Mucosa of descending colon (tissue), 3 donors: ENCODE measurements at regions not wholly inside any gene's neighbourhood (a gene's known extent, or its start where the extent isn't known, plus 50 kb on each side); places are given as distances from the start of the nearest gene placed in this dataset.

ENCODE experiments used
- ATAC-seq: fragments of 200-7000 bp; cut with Tn5 transposase; one replicate; pipeline ENCODE4 v1.9.1; 2020; ENCODE audit warnings: mild to moderate bottlenecking, moderate library complexity
- DNase-seq, 3 donors: peaks; one replicate each; pipeline ENCODE4 v3.0.0-alpha.2; 2020
- H3K36me3 ChIP-seq: fragments of 200-600 bp; one replicate; pipeline ENCODE4 v1.8.0; 2021; ENCODE audit warnings: low read depth, mild to moderate bottlenecking
- H3K4me1 ChIP-seq: fragments of 200-600 bp; one replicate; pipeline ENCODE4 v1.8.0; 2021; ENCODE audit warnings: low read depth, mild to moderate bottlenecking
- H3K4me3 ChIP-seq: fragments of 200-600 bp; one replicate; pipeline ENCODE4 v1.8.0; 2021; ENCODE audit warnings: mild to moderate bottlenecking
- H3K9me3 ChIP-seq: fragments of 200-600 bp; one replicate; pipeline ENCODE4 v1.8.0; 2021; ENCODE audit warnings: mild to moderate bottlenecking
- intact Hi-C, 2 donors: fragments of 100-400 bp; cut with DNase I in 1 of 2; cut with micrococcal nuclease in 1 of 2; formaldehyde crosslinking; loops; one replicate each; pipeline versions ENCODE4 v1.11.0 to v1.11.1; 2022; cut with DNase I, micrococcal nuclease
- TF ChIP-seq, protein P1 (sequence below): fragments of 200-600 bp; IDR thresholded peaks from one replicate; pipeline ENCODE4 v1.8.0; 2022; ENCODE audit warnings: antibody characterized with exemption, mild to moderate bottlenecking
- donor health status: DM: no; HTN: no; CAD: no; lungs with moderate emphysema.
- donor health status: DM: no; HTN: no; CAD: no.
- donor health status: DM: no; HTN: yes; CAD: no.

DNA sequence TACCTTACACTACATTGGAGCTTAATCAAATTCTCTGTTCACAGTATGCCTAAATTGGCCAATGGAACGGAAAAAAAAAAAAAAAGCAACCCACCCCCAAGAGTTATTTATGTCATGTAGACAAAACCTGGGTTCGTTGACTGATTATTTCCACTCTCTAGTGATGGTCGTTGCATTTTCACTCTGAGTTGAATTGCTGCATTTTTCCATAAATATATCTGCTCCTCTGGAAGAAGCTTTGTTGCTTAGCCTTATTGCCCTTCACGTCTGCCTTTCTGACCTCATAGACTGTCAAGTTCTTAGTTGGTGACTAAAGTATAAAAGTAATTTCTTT, 90.2 kb upstream of the RUNX1 start:
- TF ChIP-seq, protein P1, sequence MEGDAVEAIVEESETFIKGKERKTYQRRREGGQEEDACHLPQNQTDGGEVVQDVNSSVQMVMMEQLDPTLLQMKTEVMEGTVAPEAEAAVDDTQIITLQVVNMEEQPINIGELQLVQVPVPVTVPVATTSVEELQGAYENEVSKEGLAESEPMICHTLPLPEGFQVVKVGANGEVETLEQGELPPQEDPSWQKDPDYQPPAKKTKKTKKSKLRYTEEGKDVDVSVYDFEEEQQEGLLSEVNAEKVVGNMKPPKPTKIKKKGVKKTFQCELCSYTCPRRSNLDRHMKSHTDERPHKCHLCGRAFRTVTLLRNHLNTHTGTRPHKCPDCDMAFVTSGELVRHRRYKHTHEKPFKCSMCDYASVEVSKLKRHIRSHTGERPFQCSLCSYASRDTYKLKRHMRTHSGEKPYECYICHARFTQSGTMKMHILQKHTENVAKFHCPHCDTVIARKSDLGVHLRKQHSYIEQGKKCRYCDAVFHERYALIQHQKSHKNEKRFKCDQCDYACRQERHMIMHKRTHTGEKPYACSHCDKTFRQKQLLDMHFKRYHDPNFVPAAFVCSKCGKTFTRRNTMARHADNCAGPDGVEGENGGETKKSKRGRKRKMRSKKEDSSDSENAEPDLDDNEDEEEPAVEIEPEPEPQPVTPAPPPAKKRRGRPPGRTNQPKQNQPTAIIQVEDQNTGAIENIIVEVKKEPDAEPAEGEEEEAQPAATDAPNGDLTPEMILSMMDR = no peak
- Histone ChIP-seq H3K4me3 (no peak overlapping the region), H3K4me1 (no peaks in the 10 kb centered on the region), H3K36me3 (no peaks in the 10 kb centered on the region), H3K9me3 (no peaks in the 10 kb centered on the region)
- no peak for DNase-seq
- intact Hi-C loops = no loop called here
- no peak for ATAC-seq

- Histone ChIP-seq H3K9me3 (no peaks in the 10 kb centered on the region), H3K36me3 (no peaks in the 10 kb centered on the region)
- TF ChIP-seq, protein P1 = no peak
These were observed 89.7 kb upstream of the RUNX1 start for GRCh38 chr21:35138665-35139381.

DNA sequence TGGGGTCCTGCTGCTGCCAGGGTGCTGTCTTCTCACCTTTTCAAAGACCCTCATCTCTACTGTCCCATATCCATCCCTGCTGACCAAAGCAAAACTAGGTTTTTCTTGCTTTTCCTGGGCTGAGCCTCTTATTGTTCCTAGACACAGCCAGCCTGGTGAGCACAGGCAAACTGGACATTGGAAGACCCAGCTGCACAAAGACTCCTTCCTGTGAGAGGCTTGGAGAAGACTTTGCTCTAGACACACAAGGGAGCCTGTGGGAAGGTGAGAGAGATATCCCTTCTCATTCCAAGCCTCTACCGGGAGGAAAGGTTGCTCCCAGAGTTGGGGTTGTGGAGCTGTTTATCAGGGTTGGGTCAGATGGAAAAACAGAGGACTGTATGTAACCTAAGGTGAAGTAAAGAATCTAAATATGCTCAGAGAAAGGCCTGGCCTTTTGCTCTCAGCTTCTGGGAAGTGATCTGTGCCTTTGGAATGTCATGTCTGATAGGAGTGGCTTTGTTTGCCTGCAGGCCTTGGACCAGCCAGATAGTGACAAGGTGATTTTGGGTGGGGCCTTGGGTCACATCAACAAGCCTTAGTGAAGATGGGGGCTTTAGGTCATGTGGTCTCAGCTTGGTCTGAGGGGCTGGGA, 87.6 kb upstream of the RUNX1 start:
- Histone ChIP-seq H3K4me1 (no peaks in the 10 kb centered on the region), H3K9me3 (no peaks in the 10 kb centered on the region), H3K36me3 (no peaks in the 10 kb centered on the region), H3K4me3 (no peak overlapping the region)
- DNase-seq (peak in 1 of 3 donors; percentile 23), ATAC-seq (peak; percentile 79)
- intact Hi-C loops = no loop called here
- TF ChIP-seq, protein P1 = no peak

More at GRCh38 chr21:35138665-35139381, 89.7 kb upstream of the RUNX1 start:
- no peaks in the 10 kb centered on the region for H3K4me1 ChIP-seq
- intact Hi-C loops = no loop called here
- no peak overlapping the region for H3K4me3 ChIP-seq
- ATAC-seq (peak; percentile 31), DNase-seq (no peak)

GRCh38 chr21:35136106-35136505, 87.0 kb upstream of the RUNX1 start:
- Histone ChIP-seq H3K4me3 (no peak overlapping the region), H3K9me3 (no peaks in the 10 kb centered on the region), H3K4me1 (no peaks in the 10 kb centered on the region), H3K36me3 (no peaks in the 10 kb centered on the region)
- no peak for ATAC-seq
- intact Hi-C loops = no loop called here
- TF ChIP-seq, protein P1 = no peak
- no peak for DNase-seq

DNA sequence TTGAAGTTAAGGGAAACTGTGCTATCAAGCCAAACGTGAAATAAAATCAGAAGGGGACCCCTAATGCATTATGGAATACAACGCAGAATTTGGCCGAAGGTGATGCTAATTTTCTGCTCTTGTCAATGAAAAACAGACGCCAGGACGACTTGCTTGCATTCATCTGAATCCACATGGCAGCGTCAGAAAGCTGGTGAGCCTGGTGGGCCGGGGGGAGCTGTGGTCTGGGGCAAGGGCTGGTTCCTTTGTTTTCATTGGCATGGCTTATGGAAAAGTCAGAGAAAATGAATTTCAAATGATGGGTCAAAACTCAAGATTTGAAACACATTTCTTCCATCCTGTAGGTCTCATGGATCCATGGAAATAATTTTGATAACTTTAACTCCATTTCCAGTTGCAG, 86.4 kb upstream of the RUNX1 start:
- no peaks in the 10 kb centered on the region for H3K36me3 ChIP-seq
- DNase-seq (no peak), ATAC-seq (no peak)
- no peak overlapping the region for H3K4me3 ChIP-seq
- H3K4me1 ChIP-seq = no peaks in the 10 kb centered on the region
- H3K9me3 ChIP-seq = no peaks in the 10 kb centered on the region
- intact Hi-C loops = no loop called here
- TF ChIP-seq, protein P1 = no peak
